ELR (cell line): ENCODE measurements at regions not wholly inside any gene's neighbourhood (a gene's known extent, or its start where the extent isn't known, plus 50 kb on each side); places are given as distances from the start of the nearest gene placed in this dataset.
A peak's percentile ranks its signal among the peaks of the same experiment; 100 is the strongest.

Source experiments
- DNase-seq: peaks from one replicate; pipeline ENCODE4 v3.0.0-alpha.2; 2015; ENCODE audit warnings: low read depth

GRCh38 chr6:91135406-91136103 is 548.7 kb upstream of the MAP3K7 start:
- DNase-seq, result no peak

GRCh38 chr6:91132461-91132860 is 545.6 kb upstream of the MAP3K7 start:
- no peak for DNase-seq

- DNase-seq, result no peak
Observed at GRCh38 chr6:91130126-91130525, 543.3 kb upstream of the MAP3K7 start.

- no peak for DNase-seq
Observed at GRCh38 chr6:91127752-91128151, 540.9 kb upstream of the MAP3K7 start.

DNA sequence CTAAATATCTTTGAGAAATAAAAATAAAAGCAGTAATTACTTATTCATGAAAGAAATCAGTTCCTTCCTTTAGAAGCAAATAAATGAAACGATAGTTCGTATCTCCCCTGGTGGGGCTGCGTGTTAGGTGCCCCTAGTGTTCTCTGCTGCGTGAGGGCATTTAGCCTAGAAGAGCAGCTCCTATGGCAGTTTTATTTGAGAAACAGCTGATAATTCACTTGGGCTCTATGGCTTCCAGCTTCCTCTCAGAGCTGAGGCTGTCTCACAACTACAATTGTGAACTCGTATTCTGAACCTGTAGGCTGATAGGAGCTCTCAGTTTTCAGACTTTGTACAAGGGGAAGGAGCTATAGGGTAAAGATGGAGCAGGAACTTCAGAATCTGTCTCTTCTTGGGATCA is 540.0 kb upstream of the MAP3K7 start:
- DNase-seq, result no peak

- DNase-seq, result no peak
Observed at GRCh38 chr6:91117550-91117949, 530.7 kb upstream of the MAP3K7 start.

DNA sequence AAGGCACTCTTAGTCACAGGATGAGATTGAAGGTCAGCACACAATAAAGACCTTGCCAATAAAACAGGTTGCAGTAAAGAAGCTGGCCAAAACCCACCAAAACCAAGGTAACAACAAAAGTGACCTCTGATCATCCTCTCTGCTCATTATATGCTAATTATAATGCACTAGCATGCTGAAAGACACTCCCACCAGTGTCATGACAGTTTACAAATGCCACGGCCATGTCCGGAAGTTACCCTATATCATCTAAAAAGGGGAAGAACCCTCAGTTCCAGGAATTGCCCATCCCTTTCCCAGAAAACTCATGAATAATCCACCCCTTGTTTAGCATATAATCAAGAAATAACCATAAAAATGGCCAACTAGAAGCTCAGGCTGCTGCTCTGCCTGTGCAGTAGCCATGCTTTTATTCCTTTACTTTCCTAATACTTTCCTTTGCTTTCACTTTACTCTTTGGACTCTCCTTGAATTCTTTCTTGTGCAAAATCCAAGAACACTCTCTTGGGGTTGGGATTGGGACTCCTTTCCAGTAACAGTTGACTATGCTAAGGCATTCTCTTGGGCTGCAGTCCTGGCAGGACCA is 527.3 kb upstream of the MAP3K7 start:
- DNase-seq, result no peak

GRCh38 chr6:91106083-91106482 is 519.2 kb upstream of the MAP3K7 start:
- DNase-seq, result no peak

GRCh38 chr6:91105532-91105931 is 518.7 kb upstream of the MAP3K7 start:
- no peak for DNase-seq

DNA sequence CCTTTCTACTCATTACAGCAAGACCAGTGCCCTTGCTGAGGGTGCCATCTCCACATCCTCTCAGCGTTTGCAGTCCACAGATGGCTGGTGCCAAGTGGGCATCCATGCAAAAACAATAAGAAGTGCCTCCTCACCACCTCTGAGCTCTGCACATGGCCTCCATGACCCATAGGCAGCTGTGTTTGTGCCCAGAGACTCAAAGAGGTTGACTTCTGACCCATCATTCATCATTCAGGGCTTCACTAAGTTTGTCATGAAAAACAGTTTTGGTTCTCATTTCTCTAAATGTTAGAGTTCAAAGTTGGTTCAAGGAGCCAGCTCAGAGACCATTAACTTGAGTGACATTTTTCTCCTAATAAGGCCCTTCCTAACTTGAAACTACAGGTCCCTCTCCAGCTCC is 512.6 kb upstream of the MAP3K7 start:
- DNase-seq, result no peak

DNA sequence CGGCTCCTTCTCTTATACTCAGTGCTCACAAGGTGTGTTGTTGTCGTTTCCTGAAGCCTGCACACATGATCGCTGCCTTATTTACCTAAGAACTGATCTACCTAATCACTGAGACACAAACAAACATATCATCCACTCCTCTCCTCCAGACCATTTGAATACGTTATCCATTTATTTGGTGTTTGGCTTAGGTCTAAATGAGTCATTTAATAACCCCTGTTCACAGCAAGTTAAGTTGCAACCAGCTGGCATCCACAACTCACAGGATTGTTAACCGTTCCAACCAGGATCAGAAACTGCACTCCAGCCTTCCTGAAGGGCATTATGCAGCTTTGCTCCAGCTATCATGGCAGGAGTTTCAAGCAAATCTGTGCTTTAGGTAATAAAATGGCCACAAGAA is 511.1 kb upstream of the MAP3K7 start:
- no peak for DNase-seq

- DNase-seq, result no peak
Observed at GRCh38 chr6:91097364-91097763, 510.5 kb upstream of the MAP3K7 start.

- no peak for DNase-seq
Observed at GRCh38 chr6:91094806-91095475, 508.1 kb upstream of the MAP3K7 start.

- no peak for DNase-seq
Observed at GRCh38 chr6:91094341-91094740, 507.5 kb upstream of the MAP3K7 start.

DNA sequence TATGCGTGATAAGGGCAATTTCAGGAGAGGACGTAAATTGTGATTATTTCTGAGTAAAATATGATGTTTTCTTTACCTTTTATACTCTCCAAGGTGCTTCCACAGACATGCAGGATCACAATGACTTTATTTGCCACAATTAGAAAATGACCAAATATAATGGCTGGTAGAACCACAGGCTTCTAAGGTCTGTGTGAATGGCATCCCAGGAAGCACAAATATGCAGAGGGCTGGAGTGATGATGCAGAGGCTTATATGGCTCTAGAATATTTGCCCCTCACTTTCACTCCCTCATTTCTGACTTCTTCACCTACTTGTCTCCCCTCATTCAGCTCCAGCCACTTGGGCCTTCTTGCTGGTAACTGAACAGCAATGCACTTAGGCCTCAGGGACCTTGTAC is 502.1 kb upstream of the MAP3K7 start:
- no peak for DNase-seq

- no peak for DNase-seq
Observed at GRCh38 chr6:91088515-91088914, 501.6 kb upstream of the MAP3K7 start.

DNA sequence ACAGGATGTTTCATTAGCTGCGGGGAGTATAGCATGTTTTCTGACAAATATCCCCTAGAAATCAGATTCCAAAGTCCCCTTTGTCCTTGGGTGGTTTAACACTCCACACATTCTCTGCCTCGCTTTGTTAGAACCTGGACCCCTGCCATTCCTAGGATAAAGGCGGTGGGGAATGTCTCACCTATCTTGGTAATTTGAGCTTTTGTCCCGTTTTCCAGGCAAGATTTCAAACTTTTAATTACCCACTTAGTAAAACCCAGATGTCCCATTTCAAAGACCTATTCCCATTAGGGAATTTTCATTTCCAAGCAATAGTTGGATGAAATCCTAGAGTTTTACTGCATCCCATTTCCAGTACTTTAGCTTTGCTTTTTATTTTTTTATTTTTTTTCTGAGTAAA is 501.0 kb upstream of the MAP3K7 start:
- no peak for DNase-seq

GRCh38 chr6:91083211-91083610 is 496.3 kb upstream of the MAP3K7 start:
- DNase-seq, result no peak

DNA sequence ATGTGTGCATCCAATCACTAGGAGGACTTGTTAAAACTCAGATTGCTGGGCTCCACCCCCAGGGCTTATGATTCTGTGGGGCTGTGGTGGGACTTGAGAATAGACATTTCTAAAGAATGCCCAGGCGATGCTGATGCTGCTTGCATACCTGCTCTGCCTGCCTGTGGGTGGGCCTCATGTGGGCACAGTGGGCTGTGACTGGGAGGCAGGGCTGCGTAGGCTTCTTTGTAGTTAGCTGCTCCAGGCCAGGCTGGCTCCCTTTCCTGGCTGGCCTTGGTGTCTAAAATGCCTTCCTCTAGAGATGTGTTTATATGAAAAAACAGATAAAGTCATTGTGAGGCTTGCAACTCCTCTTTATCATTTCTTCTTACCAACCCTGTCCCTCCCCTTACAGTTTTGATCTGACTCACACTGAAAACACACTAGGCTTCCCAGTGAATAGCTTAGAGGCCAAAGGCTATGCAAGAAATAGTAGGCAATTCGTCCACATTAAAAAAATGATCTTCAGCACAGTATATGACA is 495.5 kb upstream of the MAP3K7 start:
- no peak for DNase-seq

GRCh38 chr6:91081452-91082067 is 494.7 kb upstream of the MAP3K7 start:
- peak; percentile 36 for DNase-seq

DNA sequence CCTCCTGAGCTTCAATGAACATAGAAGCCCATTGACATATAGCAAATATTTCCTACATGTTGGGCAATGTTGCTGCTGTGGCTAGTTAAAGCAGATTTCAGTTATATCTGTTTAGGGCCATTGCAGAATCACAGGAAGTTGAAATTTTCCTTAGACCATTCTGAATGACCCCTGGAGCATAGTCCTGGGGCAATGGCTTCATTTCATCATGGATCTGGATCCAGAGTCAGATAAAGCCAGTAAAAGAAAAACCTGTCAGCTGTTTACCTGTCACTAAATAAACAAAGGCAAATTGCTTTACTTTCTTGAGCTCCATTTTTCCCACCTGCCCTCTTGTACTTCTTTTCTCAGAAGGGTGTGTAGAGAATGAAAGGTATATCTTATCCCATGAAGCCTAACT is 494.0 kb upstream of the MAP3K7 start:
- no peak for DNase-seq

GRCh38 chr6:91079969-91080368 is 493.1 kb upstream of the MAP3K7 start:
- no peak for DNase-seq
